ENCODE measurements at regions not wholly inside any gene's neighbourhood (a gene's known extent, or its start where the extent isn't known, plus 50 kb on each side); places are given as distances from the start of the nearest gene placed in this dataset.

DNA sequence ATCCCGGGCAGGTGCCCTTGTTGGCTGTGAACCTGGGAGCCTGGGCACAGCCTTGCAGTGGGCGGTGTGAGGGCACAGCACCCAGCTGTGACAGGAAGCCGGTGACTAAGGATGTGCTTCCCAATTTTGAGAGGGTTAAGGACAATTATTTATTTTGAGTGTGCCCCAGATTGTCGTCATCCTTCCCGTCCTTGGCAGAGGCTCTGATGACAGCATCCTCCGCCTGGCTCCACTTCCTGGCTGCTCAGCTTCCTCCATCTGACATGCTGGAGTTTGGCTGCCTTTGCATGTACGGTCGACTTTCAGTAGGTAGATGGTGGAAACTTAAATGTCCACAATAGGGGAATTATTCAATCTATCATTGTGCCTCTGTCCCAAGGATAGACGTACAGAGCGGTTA lies 282.4 kb upstream of the EEF2KMT start:
- DNase-seq, result no peak

DNA sequence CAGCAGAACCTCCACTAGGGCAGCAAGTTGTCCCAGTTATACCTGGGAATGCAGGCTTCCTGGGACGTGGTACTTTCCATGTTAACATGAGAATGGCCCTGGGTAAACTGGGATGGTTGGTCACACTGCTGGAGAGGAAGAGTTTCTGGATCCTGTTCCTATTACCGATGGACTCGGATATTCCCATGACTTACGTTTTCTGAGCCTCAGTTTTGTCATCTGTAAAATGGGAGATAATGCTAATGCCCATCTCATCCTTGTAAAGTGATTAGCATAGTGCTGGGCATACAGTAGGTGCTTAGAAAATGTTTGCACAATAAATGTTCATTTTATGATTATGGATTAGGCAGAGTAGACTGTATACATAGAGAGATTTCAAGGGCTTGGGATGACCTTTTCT lies 280.9 kb upstream of the EEF2KMT start:
- DNase-seq, result no peak

DNA sequence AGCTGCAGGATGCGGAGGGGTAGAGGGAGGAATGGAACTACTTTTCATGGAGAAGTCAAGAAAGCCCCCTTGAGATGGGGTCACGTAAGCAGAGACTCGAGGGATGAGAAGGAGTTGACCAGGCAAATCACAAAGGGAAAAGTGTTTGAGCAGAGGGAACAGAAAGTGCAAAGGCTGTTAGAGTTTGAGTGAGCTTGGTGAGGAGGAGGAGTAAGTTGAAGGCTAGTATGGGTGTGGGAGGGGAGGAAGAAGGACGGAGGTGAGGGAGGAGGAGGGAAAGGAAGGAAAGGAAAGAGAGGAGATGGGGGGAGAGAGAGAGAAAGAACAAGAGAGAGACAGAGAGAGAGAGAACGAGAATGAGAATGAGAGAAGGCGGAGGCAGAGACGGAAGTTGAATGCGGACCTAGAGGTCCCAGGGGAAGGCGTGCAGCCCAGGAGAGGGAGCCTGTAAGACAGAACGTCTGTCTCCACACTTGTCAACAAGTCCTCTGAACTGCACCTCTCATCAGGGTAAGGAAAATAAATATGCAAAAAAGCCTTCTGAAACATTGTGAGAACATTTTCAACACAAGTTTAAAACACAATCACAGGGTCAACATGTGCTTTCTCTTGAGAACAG lies 279.8 kb upstream of the EEF2KMT start:
- DNase-seq, result no peak

DNA sequence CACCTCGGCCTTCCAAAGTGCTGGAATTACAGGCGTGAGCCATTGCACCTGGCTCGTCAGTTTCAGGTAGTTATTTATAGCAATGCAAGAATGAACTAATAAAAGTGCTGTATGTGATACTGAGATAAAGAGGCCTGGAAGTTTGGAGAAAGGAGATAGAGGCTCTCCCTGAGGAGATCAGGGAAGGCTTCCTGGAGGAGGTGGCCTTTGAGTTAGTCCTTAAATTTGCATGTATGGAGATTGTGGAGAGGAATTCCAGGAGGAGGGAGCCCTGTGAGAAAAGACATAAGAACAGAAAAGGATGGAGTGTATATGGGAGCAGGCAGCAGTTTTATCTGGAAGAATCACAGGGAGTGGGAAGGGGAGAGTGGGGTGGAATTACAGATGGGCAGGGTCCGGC lies 276.6 kb upstream of the EEF2KMT start:
- DNase-seq, result no peak

DNA sequence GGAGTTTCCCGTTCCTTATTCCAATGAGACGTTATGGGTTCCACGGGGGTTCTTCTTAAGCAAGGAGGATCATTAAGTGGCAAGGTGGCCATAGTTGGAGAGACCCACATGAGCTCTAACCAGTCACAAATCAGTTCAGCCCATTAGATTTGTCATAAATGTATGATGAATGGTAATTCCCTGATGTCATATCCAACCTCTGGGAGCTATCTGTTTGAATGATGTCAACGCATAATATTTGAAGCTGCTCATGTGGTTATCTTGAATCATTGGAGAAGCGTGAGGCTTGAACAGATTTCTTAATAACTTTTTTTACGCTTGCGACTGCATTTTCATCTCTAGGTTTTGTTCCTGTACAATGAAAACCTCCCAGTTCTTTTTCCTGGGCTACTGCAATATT lies 270.4 kb upstream of the EEF2KMT start:
- no peak for DNase-seq

DNA sequence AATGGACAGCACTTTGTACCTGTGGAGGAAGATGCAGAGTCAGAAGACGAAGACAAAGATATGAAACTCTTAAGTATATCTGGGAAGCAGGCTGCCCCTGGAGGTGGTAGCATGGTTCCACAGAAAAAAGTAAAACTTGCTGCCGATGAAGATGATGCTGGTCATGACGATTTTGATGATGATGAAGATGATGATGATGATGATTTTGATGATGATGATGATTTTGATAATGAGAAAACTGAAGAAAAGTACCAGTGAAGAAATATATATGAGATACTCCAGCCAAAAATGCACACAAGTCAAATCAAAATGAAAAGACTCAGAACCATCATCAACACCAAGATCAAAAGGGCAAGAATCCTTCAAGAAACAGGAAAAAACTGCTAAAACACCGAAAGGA lies 268.5 kb upstream of the EEF2KMT start:
- no peak for DNase-seq

DNA sequence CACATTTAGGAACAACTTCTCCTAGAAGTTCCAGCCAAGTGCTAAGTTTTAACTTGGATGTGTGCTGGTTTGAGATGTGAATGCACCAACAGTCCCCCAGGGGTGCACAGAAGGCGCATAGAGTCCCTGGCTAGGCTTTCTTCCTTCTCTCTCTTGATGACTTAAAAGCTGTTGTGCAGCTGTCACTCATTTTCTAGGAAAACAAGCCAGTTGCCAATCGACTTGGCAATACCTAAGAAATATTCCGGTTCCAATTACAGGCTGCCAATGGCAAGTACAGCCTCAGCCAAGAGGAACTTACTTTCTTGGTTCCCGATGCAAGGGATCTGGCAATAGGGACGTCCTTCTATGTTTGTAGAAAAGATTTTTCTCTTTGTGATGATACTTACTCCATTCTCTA lies 266.6 kb upstream of the EEF2KMT start:
- no peak for DNase-seq

DNA sequence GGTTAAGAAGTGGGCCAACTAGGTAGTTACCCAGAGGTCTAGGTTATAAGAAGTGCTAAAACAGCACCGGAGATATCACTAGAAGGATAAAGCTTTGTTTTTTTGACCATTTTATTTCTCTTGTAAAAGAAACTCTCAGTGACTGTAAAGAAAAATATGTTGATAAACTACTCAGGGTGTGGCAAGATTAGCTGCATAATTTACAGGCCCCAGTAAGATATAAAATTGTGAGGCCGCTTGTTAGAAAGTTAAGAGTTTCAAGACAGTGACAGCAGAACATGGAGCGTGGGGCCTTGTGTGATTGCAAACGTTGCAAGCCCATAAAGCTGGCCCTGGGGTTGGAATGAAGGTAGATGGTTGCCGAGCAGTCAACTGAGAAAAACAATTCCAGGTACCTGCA lies 263.7 kb upstream of the EEF2KMT start:
- no peak for DNase-seq

DNA sequence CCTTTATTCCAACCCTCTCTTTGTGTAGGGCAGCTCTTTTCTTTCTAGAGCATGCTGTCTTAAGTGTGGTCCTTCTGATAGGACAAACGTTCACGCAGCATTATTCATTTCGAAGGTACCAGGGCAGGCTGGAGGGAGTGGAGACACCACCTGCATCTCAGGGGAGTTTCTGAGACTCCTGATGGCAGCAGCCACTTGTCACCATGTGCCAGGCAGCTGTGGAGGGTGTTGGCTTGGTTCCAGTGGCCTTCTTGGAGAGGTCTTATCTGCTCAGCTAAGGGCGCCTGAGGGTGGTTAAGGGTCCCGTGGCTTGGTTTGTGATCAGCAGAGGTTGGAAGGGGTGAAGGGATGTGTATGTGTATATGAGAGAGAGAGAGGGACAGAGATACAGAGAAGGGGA lies 257.1 kb upstream of the EEF2KMT start:
- DNase-seq, result no peak

DNA sequence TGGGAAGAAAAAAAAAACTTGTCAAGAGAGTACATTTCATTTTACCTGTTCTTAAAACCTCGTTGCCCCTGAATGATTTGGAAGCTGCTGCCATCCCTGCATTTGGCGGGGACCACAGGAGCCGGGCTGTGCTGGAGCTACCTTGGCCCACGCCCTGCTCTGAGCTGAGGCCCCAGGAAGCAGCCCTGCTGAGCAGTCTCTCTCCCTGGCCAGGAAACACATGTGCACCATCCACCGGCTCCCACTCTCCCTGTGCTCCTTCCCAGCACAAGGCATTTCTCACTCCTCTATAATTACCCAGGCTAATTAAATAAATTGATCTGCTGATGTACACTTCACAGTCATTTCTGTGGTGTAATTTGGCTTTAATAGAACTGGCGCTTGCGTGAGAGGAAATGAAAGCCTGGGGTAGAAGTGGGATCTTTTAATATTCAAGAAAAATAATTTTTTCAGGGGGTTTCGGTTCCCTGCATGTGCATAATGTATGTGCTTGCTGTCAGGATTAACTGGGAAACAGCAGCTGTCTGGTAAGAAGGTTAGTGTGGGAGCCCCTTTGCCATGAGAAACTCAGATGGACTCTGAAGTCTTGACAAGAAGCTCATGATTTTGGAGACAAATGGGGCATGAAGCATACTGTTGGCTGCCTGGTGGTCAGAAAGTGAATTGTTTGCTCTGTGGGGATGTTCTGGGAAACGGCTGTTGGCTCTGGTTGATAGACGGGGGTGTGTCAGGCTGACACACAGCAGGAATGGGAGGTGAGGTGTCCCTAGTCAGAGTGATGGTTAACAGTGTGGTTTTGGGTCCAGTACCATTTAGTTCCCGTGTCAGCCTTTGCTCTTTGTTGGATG lies 252.3 kb upstream of the EEF2KMT start:
- DNase-seq, result no peak

DNA sequence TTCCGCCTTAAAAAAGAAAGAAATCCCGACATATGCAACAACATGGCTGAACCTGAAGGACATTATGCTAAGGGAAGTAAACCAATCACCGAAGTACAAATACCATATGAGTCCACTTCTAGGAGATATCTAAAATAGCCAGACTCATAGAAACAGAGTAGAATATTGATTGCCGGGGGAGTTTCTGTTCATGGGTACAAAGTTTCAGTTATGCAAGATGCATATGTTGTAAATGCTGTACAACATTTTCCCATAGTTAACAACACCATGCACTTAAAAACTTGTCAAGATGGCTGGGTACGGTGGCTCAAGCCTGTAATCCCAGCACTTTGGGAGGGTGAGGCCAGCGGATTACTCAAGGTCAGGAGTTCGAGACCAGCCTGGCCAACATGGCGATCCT lies 251.5 kb upstream of the EEF2KMT start:
- DNase-seq, result no peak

DNA sequence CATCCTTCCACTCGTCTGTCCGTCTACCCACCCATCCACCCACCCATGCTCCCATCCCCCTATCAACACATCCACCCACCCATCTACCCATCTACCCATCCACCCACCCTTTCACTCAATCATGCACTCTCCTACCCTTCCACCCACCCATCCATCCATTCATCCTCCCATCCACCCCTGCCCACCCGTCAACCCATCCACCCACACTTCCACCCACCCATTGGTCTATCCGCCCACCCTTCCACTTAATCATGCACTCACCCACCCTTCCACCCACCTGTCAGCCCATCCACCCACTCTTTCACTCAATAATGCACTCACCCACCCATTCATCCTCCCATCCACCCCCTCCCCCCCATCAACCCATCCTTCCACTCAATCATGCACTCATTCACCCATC lies 250.0 kb upstream of the EEF2KMT start:
- DNase-seq, result no peak

DNA sequence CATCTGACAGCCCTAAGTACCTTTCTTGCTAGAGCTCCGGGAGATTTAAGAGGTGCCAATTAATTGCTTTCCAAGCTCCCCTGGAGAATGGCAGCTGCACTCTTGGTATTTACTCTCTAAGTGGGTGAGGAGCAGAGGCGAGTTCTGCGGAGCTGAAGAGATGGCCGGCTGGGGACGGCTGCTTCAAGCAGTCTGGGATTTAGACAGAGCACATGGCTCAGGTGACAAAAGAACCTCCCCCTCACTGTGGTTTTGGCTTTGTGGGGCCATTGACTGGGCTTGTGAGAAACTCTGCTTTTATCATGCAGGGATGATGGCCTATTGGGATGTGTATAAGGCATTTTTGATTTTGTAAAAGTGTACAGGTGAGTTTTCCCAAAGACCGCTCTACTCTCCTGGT lies 239.3 kb upstream of the EEF2KMT start:
- DNase-seq, result no peak

DNA sequence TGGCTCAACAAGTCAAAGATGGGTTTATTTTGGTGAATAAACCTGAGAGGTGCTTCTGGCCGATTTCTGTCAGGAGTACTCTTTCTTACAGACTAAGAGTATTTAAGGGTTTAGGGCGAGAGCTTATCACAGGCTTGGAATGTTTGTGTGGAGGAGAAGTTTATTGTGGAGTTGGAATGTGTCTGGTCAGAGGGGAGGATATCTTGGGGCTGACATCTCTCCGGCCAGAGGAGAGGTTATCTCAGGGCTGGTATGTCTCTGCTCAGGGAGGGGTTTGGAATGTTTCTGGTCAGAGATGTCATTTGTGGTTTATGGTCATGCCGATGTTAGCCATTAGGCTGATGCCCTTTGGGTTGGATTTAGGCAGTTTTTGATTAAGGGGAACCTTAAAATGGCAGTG lies 236.4 kb upstream of the EEF2KMT start:
- DNase-seq, result no peak

DNA sequence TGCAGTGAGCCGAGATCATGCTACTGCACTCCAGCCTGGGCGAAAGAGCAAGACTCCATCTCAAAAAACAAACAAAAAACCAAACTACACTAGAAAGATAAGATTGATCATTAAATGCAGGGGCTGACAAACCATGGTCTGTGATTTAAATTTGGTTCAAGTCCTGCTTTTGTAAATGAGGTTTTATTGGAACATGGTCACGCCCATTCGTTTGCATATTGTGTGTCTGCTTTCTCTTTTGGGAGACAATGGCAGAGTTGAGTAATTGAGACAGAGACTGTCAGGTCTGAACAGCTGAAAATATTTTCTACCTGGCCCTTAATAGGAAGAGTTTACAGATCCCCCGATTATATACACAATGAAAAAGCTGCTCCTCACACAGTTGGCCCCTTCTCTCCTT lies 235.5 kb upstream of the EEF2KMT start:
- DNase-seq, result no peak

DNA sequence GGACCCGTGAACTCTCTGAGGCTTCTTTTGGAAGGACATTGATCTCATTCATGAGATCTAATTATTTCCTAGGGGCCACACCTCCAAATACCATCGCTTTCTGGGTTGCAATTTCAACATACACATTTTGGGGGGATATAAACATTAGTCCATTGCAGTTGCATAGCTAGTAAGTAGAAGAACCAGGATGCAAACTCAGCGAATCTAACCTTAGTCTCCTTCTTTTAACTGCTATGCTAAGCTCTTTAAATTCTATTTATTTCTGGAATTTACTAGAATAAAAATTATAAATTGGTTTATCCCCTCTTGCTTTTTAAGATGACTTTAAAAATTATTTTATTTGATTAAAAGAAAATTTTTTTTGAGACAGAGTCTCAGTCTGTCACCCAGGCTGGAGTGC lies 232.5 kb upstream of the EEF2KMT start:
- DNase-seq, result no peak

DNA sequence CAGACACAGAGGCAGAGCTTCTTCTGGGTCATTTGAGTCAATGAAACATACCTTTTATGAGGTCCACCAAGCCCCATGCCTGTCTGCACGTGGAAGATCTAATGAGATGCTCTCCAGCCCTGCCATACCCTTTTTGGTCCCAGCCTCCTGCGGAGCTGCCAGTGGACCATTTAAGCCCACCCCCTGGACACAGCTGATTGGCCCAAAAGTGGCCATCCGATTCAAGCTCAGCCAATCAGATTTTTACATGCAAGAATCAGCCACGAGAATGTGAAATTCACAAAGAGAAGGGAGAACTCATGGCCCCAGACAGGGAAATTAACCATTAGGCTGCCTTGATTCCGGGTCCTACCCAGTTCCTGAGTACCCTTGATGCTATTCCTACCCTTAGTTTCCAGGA lies 231.0 kb upstream of the EEF2KMT start:
- no peak for DNase-seq

DNA sequence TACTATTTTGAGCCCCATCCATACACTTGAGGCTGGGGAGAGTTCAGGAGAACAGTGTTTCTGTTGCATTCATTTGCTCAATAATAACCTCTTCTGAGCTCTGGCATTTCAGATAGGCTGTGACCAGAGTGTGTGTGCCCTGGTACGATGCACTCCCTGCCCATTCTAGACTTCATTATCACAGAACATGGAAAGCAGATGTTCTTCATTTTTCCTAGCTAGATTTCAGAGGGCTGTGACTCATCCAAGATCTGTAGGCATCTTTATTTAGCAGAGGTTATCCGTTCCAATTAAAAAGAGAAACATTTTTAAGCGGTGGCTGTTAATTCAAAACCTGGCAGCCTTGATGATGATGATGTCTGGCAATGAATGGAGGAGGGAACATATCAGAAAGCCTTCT lies 228.8 kb upstream of the EEF2KMT start:
- no peak for DNase-seq

DNA sequence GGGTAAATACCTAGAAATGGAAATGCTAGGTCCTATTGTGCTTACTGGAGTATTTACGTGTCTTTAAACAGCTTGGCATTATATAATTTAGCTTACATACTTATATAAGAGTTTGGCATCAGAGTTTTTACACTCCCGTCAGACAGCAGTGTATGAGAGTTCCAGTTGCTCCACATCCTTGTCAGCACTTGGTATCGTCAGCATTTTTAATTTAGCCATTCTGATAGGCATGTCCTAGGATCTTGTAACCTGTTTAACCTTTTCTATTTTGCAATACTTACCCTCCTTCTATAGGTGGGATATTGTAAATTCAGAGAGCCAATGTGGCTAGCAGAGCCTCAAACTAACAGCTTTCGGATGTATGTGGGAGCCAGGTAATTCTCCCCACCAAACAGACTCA lies 228.3 kb upstream of the EEF2KMT start:
- DNase-seq, result no peak

DNA sequence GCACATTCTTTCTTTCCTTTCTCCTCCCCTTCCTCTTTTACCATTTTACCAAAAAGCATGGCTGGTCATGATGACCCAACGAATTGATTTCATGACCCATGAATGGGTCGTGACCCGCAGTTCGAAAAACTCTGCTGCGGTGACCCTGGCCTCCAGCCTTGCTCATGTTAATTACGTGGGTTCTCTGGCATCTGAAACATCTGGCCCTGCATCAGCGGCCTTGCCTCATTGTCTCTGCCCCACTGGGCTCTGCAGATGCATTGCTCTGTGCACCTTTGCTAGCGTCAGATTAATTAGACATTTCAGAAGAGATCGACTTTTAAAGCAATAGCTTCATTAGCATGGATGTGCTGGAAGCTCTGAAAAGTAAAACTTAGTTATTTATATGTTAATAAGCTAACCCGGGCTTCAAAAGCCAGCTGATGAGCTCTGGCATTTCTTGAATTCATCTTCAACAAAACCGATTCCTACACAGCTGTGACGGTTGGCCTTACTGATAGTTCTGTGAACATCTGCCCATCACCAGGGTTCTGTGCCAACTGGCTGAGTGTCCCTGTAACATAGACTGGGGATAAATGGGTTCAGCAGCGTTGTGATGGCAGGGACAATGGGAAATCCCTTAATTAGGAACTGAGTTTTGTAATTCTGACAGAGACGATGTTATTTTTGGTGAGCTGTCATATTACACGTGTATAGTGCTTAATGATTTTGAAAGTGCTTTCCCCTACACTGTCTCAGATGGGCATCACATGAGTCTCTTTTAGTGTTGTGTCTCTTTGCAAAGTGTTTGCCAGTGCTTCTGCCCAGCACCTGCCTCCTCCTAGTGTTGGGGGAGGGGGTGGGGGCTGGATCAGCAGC lies 225.9 kb upstream of the EEF2KMT start:
- no peak for DNase-seq

DNA sequence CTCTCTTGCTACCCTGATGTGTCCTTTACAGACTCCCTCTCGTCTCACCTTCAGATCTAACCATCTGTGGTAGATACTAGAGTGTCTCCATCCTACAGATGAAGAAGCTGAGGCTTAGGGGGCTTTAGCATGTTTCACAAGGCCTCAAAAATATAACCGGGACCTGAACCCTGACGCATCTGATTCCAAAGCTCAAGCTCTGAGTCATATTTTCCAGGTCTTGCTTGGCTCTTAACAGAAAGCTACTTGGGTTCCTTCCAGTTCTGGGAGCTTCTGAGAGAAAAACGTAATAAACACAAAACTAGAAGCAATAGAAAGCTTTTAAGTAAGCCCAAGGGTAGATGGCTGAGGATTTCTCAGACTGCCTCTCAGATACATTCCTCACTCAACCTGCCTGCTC lies 224.3 kb upstream of the EEF2KMT start:
- DNase-seq, result no peak

DNA sequence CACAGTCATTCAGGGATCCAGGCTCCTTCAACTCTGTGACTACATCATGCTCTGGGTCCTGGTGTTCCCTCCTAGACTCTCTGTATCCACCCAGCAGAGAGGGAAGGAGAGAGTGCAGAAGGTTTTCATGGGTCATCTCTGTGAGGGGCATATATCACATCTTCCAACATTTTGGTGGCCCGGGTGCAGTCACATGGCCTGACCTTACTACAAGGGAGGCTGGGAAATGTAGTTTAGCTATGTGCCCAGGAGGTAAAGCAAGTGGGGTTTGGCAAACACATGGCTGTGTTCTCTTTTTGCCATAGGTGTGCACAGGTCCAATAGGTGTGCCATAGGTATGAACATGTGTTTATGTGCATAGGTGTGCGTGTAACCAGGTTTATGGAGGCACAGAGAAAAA lies 222.2 kb upstream of the EEF2KMT start:
- DNase-seq, result no peak

DNA sequence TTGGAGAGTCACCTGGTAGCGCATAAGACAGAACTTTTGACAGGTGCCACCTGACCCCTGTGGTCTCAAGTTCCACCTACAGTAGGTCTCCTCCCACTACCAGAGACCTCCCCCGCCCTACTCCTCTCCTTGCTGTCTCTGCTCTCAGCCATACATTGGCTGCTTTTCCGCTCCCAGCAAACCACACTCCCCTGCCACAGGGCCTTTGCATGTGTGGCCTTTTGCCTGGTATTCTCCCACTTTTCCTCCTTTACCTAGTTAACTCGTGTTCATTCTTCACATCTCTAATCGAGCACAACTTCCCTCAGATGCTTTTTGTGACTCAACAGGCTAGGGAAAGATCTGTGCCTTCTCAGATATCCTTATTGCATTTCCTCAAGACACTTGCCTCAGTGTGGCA lies 218.3 kb upstream of the EEF2KMT start:
- DNase-seq, result no peak

DNA sequence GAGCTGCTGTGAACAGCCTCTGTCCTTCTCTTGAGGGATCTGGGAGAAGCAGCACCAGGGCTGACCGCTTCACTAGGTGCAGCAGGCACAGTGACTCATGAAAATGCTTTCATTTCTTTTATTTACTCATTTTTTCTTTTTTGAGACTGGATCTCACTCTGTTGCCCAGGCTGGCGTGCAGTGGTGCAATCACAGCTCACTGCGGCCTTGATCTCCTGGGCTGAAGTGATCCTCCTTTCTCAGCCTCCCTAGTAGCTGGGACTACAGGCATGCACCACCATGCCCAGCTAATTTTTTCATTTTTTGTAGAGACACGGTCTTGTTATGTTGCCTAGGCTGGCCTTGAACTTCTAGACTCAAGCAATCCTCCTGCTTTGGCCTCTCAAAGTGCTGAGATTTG lies 216.8 kb upstream of the EEF2KMT start:
- no peak for DNase-seq

All from right hindlimb (tissue), 1 donor.